PFSK-1 (cell line): ENCODE measurements at regions not wholly inside any gene's neighbourhood (a gene's known extent, or its start where the extent isn't known, plus 50 kb on each side); places are given as distances from the start of the nearest gene placed in this dataset.

ENCODE experiments used
- FOXP2 ChIP-seq: optimal IDR thresholded peaks from 2 replicates; pipeline ENCODE3; 2011; ENCODE audit warnings: borderline replicate concordance, control low read depth, inconsistent platforms; ENCODE audit not compliant: insufficient read depth; ENCODE audit errors: extremely low read length, extremely low read depth
- POLR2AphosphoS5 ChIP-seq: IDR thresholded peaks from 2 replicates; pipeline ENCODE4 v1.6.1; 2012; ENCODE audit warnings: low read depth, mild to moderate bottlenecking, control low read depth, low read length, moderate library complexity
- REST ChIP-seq, 2 experiments: IDR thresholded peaks; 2 replicates each; pipeline versions ENCODE4 v1.6.1 to v1.8.0; 2011 to 2012; ENCODE audit warnings: low read depth in 2 of 2, low read length in 2 of 2, control low read depth in 1 of 2, inconsistent platforms in 1 of 2, mild to moderate bottlenecking in 1 of 2, moderate library complexity in 1 of 2; ENCODE audit not compliant: insufficient read depth in 1 of 2
- SIN3A ChIP-seq: IDR thresholded peaks from 2 replicates; pipeline ENCODE4 v1.6.1; 2012; ENCODE audit warnings: mild to moderate bottlenecking, low read length, moderate library complexity, borderline replicate concordance; ENCODE audit not compliant: insufficient read depth
- TAF1 ChIP-seq: IDR thresholded peaks from 2 replicates; pipeline ENCODE4 v1.6.1; 2012; ENCODE audit warnings: low read length, control low read depth, borderline replicate concordance; ENCODE audit not compliant: insufficient read depth

GRCh38 chr20:17875981-17876385 lies 92.6 kb downstream of the SNX5 start:
- TF ChIP-seq SIN3A (no peak), FOXP2 (no peak), REST (IDR thresholded peaks at IDR 0.05; ENCODE audit: insufficient read depth in 1 of 2, low read depth in 2 of 2, low read length in 2 of 2) (no peak), POLR2AphosphoS5 (no peak), TAF1 (no peak)

DNA sequence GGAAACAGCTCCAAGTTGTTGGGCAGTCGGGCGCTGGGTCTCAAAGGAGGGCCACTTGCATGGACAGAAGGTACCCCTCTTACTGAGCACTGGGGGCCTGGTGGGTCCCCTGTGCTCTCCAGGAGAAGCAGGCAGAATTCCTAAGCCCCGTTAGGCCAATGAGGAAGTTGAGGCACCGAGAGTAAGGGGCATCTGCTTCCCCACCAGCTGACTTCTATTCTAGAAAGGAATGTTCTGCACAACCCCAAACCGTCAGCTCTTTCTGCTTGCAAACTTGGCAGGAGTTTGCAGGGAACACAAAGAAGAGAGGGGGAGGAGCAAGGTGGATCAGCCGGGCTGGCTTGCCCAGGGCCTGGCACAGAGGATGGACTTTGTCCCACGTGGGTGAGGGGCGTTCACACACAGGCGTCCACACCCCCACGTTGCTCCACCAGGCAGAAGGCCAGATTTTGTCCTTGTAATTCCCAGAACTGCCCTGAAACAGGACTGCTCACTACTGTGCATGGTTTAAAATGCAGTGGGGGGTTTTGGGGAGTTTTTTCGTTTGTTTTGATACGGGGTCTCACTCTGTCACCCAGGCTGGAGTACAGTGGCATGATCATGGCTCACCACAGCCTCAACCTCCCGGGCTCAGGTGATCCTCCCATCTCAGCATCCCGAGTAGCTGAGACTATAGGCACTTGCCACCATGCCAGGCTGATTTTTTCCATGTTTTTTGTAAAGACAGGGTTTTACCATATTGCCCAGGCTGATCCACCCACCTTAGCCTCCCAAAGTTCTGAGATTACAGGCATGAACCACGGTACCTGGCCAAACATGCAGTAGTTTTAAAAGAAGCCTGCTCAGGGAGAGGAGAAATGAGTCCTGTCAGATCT lies 93.3 kb downstream of the SNX5 start:
- TF ChIP-seq POLR2AphosphoS5 (no peak), FOXP2 (no peak), TAF1 (no peak), SIN3A (no peak), REST (IDR thresholded peaks at IDR 0.05; ENCODE audit: insufficient read depth in 1 of 2, low read depth in 2 of 2, low read length in 2 of 2) (no peak)

DNA sequence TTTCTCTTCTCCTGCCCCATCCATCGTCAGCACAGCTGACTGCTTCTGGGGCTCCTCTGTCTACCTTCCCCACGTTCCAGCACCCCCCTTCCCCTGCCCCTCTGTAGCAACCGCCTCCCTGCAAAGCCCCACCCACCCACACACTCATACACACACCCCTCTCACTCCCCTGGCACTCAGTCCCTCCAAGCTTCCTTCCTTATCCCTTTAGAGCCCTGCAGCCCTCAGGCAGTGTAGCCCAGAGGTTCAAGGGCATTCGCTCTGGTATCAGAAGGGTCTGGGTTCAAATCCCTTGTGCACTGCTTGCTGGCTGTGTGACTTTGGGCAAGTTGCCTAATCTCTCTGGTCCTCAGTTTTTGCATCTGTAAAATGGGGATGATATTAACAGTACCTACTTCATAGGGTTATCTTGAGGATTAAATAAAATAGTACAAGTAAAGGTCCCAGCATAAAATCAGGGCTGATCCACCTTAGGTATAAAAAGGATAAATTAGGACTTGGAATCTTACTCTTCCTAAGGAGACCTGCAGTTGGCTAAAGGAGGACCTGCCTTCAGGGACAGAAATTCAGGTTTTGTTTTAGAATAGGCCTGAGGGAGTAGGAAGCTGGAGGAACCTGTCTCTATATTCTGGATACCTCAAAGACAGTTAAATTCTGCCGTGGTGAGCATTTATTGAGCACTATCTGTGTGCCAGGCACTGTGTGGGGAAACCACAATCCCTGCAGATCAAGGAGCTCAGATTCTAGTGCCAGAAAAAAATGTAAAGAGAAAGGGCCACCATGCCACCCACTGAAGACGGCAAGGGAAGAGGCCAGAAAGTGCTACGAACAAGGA lies 94.1 kb downstream of the SNX5 start:
- TF ChIP-seq POLR2AphosphoS5 (no peak), REST (IDR thresholded peaks at IDR 0.05; ENCODE audit: insufficient read depth in 1 of 2, low read depth in 2 of 2, low read length in 2 of 2) (no peak), FOXP2 (no peak), TAF1 (no peak), SIN3A (no peak)

DNA sequence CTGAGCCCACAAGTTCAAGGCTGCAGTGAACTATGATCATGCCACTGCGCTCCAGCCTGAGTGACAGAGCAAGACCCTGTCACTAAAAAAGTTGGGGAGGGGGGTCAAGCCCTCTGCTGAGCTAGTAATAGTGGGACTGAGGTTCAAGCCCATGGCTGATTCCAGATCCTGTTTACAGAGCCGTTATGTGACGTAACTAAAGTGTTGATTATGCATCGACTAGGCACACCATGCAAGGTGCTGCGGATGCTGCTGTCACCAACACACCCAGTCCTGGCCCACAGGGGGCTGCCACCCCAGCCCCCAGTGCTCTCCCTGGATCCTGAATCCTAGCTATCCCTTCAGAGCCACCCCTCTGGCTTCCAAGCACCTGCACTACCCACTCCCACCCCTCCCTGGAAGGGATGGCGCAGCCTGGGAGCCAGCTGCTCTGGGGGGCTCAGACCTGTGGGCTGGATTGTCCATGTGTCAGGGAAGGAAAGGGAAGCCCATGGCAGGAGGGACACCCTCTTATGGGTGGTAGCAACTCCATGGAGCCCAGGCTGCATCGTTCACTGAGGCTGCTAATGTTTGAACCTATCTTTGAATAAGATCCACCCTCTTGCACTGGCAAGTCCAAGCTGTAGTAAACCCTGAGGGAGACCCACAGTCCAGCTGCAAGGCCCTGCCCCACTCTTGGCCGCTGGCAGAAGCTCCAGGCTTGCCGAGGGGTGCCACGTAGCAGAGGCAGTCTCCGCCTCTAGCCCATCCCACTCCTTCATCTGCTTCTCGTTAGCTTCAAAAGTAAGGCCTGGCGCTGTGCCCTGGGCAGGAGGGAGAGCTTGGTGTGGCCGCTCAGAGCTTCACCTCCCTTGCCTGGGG lies 95.0 kb downstream of the SNX5 start:
- TF ChIP-seq SIN3A (no peak), TAF1 (no peak), FOXP2 (no peak), REST (IDR thresholded peaks at IDR 0.05; ENCODE audit: insufficient read depth in 1 of 2, low read depth in 2 of 2, low read length in 2 of 2) (no peak), POLR2AphosphoS5 (no peak)
